C4-2B (cell line): ENCODE measurements at regions not wholly inside any gene's neighbourhood (a gene's known extent, or its start where the extent isn't known, plus 50 kb on each side); places are given as distances from the start of the nearest gene placed in this dataset.

ENCODE experiments used
- ZFX ChIP-seq: fragments of 450-650 bp; IDR thresholded peaks from 2 replicates; pipeline ENCODE4 v1.6.1; 2017
- TF ChIP-seq, protein P1 (sequence below): fragments of 450-650 bp; conservative IDR thresholded peaks from 2 replicates; pipeline ENCODE4 v1.5.1; 2017; ENCODE audit warnings: mild to moderate bottlenecking

DNA sequence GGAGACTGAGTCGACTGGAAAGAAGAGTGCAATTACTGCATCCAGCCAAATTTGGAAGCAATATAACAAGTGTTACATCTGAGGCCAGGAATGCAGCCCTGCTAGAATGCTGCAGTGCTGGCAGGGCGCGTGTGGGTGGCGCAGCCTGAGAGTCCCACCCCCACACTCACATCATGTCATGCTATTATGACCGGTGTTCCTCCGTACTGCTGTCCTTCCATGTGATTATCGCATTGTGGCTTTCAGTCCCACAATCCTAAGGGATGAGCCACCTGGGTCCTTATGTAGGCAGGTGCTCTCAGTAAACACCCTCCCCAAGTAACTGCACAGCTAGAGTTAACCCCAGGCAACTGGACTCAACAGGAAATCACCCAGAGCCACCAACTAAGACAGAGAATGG is 122.6 kb upstream of the CPEB2 start:
- TF ChIP-seq, protein P1, sequence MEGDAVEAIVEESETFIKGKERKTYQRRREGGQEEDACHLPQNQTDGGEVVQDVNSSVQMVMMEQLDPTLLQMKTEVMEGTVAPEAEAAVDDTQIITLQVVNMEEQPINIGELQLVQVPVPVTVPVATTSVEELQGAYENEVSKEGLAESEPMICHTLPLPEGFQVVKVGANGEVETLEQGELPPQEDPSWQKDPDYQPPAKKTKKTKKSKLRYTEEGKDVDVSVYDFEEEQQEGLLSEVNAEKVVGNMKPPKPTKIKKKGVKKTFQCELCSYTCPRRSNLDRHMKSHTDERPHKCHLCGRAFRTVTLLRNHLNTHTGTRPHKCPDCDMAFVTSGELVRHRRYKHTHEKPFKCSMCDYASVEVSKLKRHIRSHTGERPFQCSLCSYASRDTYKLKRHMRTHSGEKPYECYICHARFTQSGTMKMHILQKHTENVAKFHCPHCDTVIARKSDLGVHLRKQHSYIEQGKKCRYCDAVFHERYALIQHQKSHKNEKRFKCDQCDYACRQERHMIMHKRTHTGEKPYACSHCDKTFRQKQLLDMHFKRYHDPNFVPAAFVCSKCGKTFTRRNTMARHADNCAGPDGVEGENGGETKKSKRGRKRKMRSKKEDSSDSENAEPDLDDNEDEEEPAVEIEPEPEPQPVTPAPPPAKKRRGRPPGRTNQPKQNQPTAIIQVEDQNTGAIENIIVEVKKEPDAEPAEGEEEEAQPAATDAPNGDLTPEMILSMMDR: no peak
- no peak for TF ChIP-seq ZFX
